H1 (cell line): ENCODE measurements at regions not wholly inside any gene's neighbourhood (a gene's known extent, or its start where the extent isn't known, plus 50 kb on each side); places are given as distances from the start of the nearest gene placed in this dataset.

Experiments
- CTCF ChIA-PET: fragments of 300-600 bp; sonication (Branson Sonifier 250); formaldehyde crosslinking; loops from one replicate; lab custom pipeline; 2021; ENCODE audit not compliant: partially characterized antibody; lab: Charles Lee
- POLR2A ChIA-PET: fragments of 300-600 bp; sonication (Branson Sonifier 250); formaldehyde crosslinking; loops from one replicate; lab custom pipeline; 2021; ENCODE audit warnings: inconsistent platforms; ENCODE audit not compliant: partially characterized antibody; lab: Charles Lee
- DNase-seq, 2 experiments: peaks; one replicate each; pipeline versions ENCODE4 v3.0.0 to v3.0.0-alpha.2; 2010 to 2022; ENCODE audit warnings: low spot score in 2 of 2, low read depth in 1 of 2, mixed read lengths in 1 of 2
- FAIRE-seq: peaks from 2 replicates; lab custom pipeline; 2011; peaks lifted over from hg19 to GRCh38; lab: Jason Lieb, UNC
- H2AFZ ChIP-seq: 2 replicates; pipeline ENCODE4 v1.8.1; 2012; ENCODE audit warnings: low read length, inconsistent platforms
- H2AK5ac ChIP-seq: 2 replicates; pipeline ENCODE4 v1.6.1; 2013; ENCODE audit warnings: low read depth, low read length
- H2BK120ac ChIP-seq: replicated peaks from 2 replicates; pipeline ENCODE3; 2013; ENCODE audit warnings: low read depth, low read length, inconsistent platforms
- H2BK12ac ChIP-seq: 2 replicates; pipeline ENCODE4 v1.6.1; 2013; ENCODE audit warnings: low read depth, low read length
- H2BK15ac ChIP-seq: 2 replicates; pipeline ENCODE4 v1.6.1; 2013; ENCODE audit warnings: low read length
- H2BK20ac ChIP-seq: 2 replicates; pipeline ENCODE4 v1.6.1; 2013; ENCODE audit warnings: low read length
- H2BK5ac ChIP-seq: 2 replicates; pipeline ENCODE4 v1.6.1; 2013; ENCODE audit warnings: low read depth, low read length
- H3K14ac ChIP-seq: 2 replicates; pipeline ENCODE4 v1.6.1; 2013; ENCODE audit warnings: inconsistent platforms; ENCODE audit not compliant: insufficient read length
- H3K18ac ChIP-seq: 2 replicates; pipeline ENCODE4 v1.6.1; 2013; ENCODE audit warnings: low read length; ENCODE audit errors: extremely low read depth
- H3K23ac ChIP-seq: 2 replicates; pipeline ENCODE4 v1.6.1; 2013; ENCODE audit warnings: inconsistent platforms; ENCODE audit not compliant: insufficient read length
- H3K23me2 ChIP-seq: 2 replicates; pipeline ENCODE4 v1.6.1; 2013; ENCODE audit warnings: low read depth, low read length
- H3K27ac ChIP-seq: 2 replicates; pipeline ENCODE4 v1.6.1; 2011; ENCODE audit warnings: low read depth, low read length, inconsistent platforms
- H3K27me3 ChIP-seq, 4 experiments: replicated peaks in 1 of 4; 1 replicate in 1 of 4; 2 replicates in 3 of 4; pipeline versions ENCODE4 v1.6.1 to v1.8.1; 2011 to 2013; ENCODE audit warnings: low read length in 3 of 4, mild to moderate bottlenecking in 3 of 4, inconsistent platforms in 2 of 4, mixed read lengths in 2 of 4, moderate library complexity in 1 of 4; ENCODE audit not compliant: control insufficient read depth in 3 of 4, insufficient read depth in 3 of 4; ENCODE audit errors: extremely low read depth in 1 of 4
- H3K36me3 ChIP-seq, 4 experiments: 2 replicates each; pipeline versions ENCODE4 v1.6.1 to v1.8.1; 2011 to 2013; ENCODE audit warnings: mild to moderate bottlenecking in 4 of 4, low read length in 3 of 4, moderate library complexity in 2 of 4, control low read depth in 1 of 4, inconsistent platforms in 1 of 4; ENCODE audit not compliant: insufficient read depth in 4 of 4, control insufficient read depth in 2 of 4
- H3K4ac ChIP-seq: replicated peaks from 2 replicates; pipeline ENCODE3; 2013; ENCODE audit warnings: low read length, low read depth, mixed read lengths, inconsistent platforms; ENCODE audit not compliant: insufficient read length
- H3K4me1 ChIP-seq, 4 experiments: replicated peaks in 1 of 4; 1 replicate in 1 of 4; 2 replicates in 3 of 4; pipeline versions ENCODE4 v1.6.1 to v1.8.1; 2011 to 2013; ENCODE audit warnings: low read length in 3 of 4, inconsistent platforms in 2 of 4, mixed read lengths in 1 of 4; ENCODE audit not compliant: insufficient read depth in 4 of 4, control insufficient read depth in 3 of 4
- H3K4me2 ChIP-seq, 2 experiments: 2 replicates each; pipeline versions ENCODE4 v1.6.1 to v1.8.1; 2011 to 2013; ENCODE audit warnings: low read depth in 2 of 2, low read length in 2 of 2, control low read depth in 1 of 2, inconsistent platforms in 1 of 2, mild to moderate bottlenecking in 1 of 2; ENCODE audit not compliant: insufficient read depth in 1 of 2
- H3K4me3 ChIP-seq, 4 experiments: fragments of 200-600, 300-600 bp in 1 of 4; sonication (generic), shearing (Covaris generic), sonication (Bioruptor Twin) in 1 of 4; 2 replicates each; pipeline versions ENCODE4 v1.5.1 to v1.8.1; 2011 to 2016; ENCODE audit warnings: low read length in 4 of 4, low read depth in 3 of 4, control low read depth in 2 of 4, inconsistent platforms in 2 of 4, mild to moderate bottlenecking in 2 of 4, mixed read lengths in 1 of 4, moderate library complexity in 1 of 4; ENCODE audit not compliant: insufficient read depth in 2 of 4; ENCODE audit errors: extremely low read depth in 1 of 4
- H3K56ac ChIP-seq: replicated peaks from 2 replicates; pipeline ENCODE3; 2013; ENCODE audit warnings: low read depth, mild to moderate bottlenecking, mixed read lengths, low read length, inconsistent platforms; ENCODE audit not compliant: insufficient read length
- H3K79me1 ChIP-seq: 2 replicates; pipeline ENCODE4 v1.6.1; 2013; ENCODE audit warnings: low read depth, low read length, control low read depth
- H3K79me2 ChIP-seq, 2 experiments: 2 replicates each; pipeline versions ENCODE4 v1.6.1 to v1.8.1; 2012 to 2013; ENCODE audit warnings: low read length in 2 of 2, mild to moderate bottlenecking in 2 of 2, inconsistent platforms in 1 of 2; ENCODE audit not compliant: insufficient read depth in 2 of 2, control insufficient read depth in 1 of 2
- H3K9ac ChIP-seq, 4 experiments: replicated peaks in 1 of 4; 1 replicate in 1 of 4; 2 replicates in 3 of 4; pipeline versions ENCODE4 v1.6.1 to v1.8.1; 2011 to 2013; ENCODE audit warnings: low read depth in 3 of 4, low read length in 3 of 4, control low read depth in 2 of 4, mild to moderate bottlenecking in 2 of 4, moderate library complexity in 2 of 4, inconsistent platforms in 1 of 4; ENCODE audit errors: extremely low read depth in 1 of 4
- H3K9me3 ChIP-seq, 2 experiments: 2 replicates each; pipeline versions ENCODE4 v1.6.1 to v1.8.1; 2012 to 2013; ENCODE audit warnings: mild to moderate bottlenecking in 2 of 2, moderate library complexity in 2 of 2, control low read depth in 1 of 2, inconsistent platforms in 1 of 2, low read depth in 1 of 2, low read length in 1 of 2, mixed read lengths in 1 of 2; ENCODE audit not compliant: insufficient read depth in 2 of 2
- H4K20me1 ChIP-seq, 2 experiments: replicated peaks in 1 of 2; 2 replicates each; pipeline versions ENCODE3 to v1.8.1; 2011 to 2013; ENCODE audit warnings: inconsistent platforms in 2 of 2, low read length in 2 of 2, mild to moderate bottlenecking in 1 of 2; ENCODE audit not compliant: insufficient read depth in 2 of 2, control insufficient read depth in 1 of 2
- H4K5ac ChIP-seq: 2 replicates; pipeline ENCODE4 v1.6.1; 2013; ENCODE audit warnings: low read length, low read depth, mixed read lengths, inconsistent platforms; ENCODE audit not compliant: insufficient read length
- H4K8ac ChIP-seq: 2 replicates; pipeline ENCODE4 v1.8.0; 2013; ENCODE audit warnings: mild to moderate bottlenecking, moderate library complexity, low read length, inconsistent platforms; ENCODE audit not compliant: insufficient read depth; ENCODE audit errors: extremely low read depth
- H4K91ac ChIP-seq: replicated peaks from 2 replicates; pipeline ENCODE3; 2013; ENCODE audit warnings: low read length, mixed read lengths, inconsistent platforms; ENCODE audit not compliant: insufficient read length
- JUN ChIP-seq: IDR thresholded peaks from 2 replicates; pipeline ENCODE4 v1.6.1; 2011; ENCODE audit warnings: low read depth, mild to moderate bottlenecking, improper control_type of control experiment, low read length
- WGBS, 2 experiments: shearing (Covaris generic) in 1 of 2; methylation state at CpG; one replicate each; pipeline versions ENCODE4 v1.1.6 to v1.1.7; 2013 to 2015; ENCODE audit warnings: low lambda C conversion rate in 2 of 2, mixed read lengths in 2 of 2, inconsistent platforms in 1 of 2, low coverage in 1 of 2, missing lambda C conversion rate in 1 of 2; ENCODE audit not compliant: insufficient replicate concordance in 2 of 2, insufficient coverage in 1 of 2, insufficient read length in 1 of 2; ENCODE audit errors: extremely low coverage in 1 of 2, missing lambda C conversion rate in 1 of 2; 5-methylcytosine and 5-hydroxymethylcytosine counted together

GRCh38 chr13:109301276-109301675 is 485.1 kb downstream of the IRS2 start:
- H3K23me2 ChIP-seq: no peaks in the 10 kb centered on the region
- 0 out of 2 replicates have a peak overlapping the region, but pooled peaks have one; percentile 9 for H2AFZ ChIP-seq
- no peaks in the 10 kb centered on the region for H4K20me1 ChIP-seq
- ChIA-PET CTCF (no interaction called here), POLR2A (no interaction called here)
- no peak for FAIRE-seq
- no peak overlapping the region for H2BK120ac ChIP-seq
- H3K4me1 ChIP-seq: no peaks in the 10 kb centered on the region
- 91% methylated on average over 4 of the region's 4 CpGs; no CpG with 5 or more reads in 1 of the 2 experiments for WGBS, 2 experiments
- no peak for DNase-seq
- no peaks in the 10 kb centered on the region for H3K36me3 ChIP-seq
- no peak overlapping the region for H2BK20ac ChIP-seq
- TF ChIP-seq JUN: no peak
- no peak overlapping the region for H3K27ac ChIP-seq
- H3K56ac ChIP-seq: no peak overlapping the region
- H2BK12ac ChIP-seq: no peak overlapping the region
- no peak overlapping the region for H3K18ac ChIP-seq
- no peak overlapping the region for H2AK5ac ChIP-seq
- no peaks in the 10 kb centered on the region for H3K27me3 ChIP-seq
- no peak overlapping the region for H3K9ac ChIP-seq
- no peak overlapping the region for H2BK15ac ChIP-seq
- no peak overlapping the region for H3K4me3 ChIP-seq
- no peaks in the 10 kb centered on the region for H3K79me1 ChIP-seq
- no peak overlapping the region for H4K8ac ChIP-seq
- no peaks in the 10 kb centered on the region for H3K9me3 ChIP-seq
- no peaks in the 10 kb centered on the region for H3K79me2 ChIP-seq
- H3K4ac ChIP-seq: no peak overlapping the region
- H3K23ac ChIP-seq: no peak overlapping the region
- no peak overlapping the region for H2BK5ac ChIP-seq
- no peak overlapping the region for H4K5ac ChIP-seq
- H3K14ac ChIP-seq: no peak overlapping the region
- H4K91ac ChIP-seq: no peak overlapping the region
- no peak overlapping the region for H3K4me2 ChIP-seq
